Right hindlimb (tissue), 1 donor: ENCODE measurements at regions not wholly inside any gene's neighbourhood (a gene's known extent, or its start where the extent isn't known, plus 50 kb on each side); places are given as distances from the start of the nearest gene placed in this dataset.

Source experiments
- DNase-seq: peaks from one replicate; pipeline ENCODE4 v3.0.0-alpha.2; 2018

GRCh38 chr4:113849771-113850170 is 88.2 kb upstream of the CAMK2D start:
- DNase-seq = peak; percentile 28

GRCh38 chr4:113847710-113848109 is 86.2 kb upstream of the CAMK2D start:
- DNase-seq = no peak

- DNase-seq = no peak
Measured at GRCh38 chr4:113846433-113846832, 84.9 kb upstream of the CAMK2D start.

GRCh38 chr4:113845138-113845537 is 83.6 kb upstream of the CAMK2D start:
- no peak for DNase-seq

- no peak for DNase-seq
Measured at GRCh38 chr4:113844369-113844768, 82.8 kb upstream of the CAMK2D start.

- no peak for DNase-seq
Measured at GRCh38 chr4:113840861-113841260, 79.3 kb upstream of the CAMK2D start.

- no peak for DNase-seq
Measured at GRCh38 chr4:113838460-113838859, 76.9 kb upstream of the CAMK2D start.

GRCh38 chr4:113837397-113837796 is 75.9 kb upstream of the CAMK2D start:
- DNase-seq = no peak

- DNase-seq = no peak
Measured at GRCh38 chr4:113835005-113835404, 73.5 kb upstream of the CAMK2D start.

- no peak for DNase-seq
Measured at GRCh38 chr4:113834298-113834697, 72.8 kb upstream of the CAMK2D start.

GRCh38 chr4:113832803-113833202 is 71.3 kb upstream of the CAMK2D start:
- DNase-seq = no peak

GRCh38 chr4:113831457-113831856 is 69.9 kb upstream of the CAMK2D start:
- DNase-seq = no peak

- DNase-seq = no peak
Measured at GRCh38 chr4:113828702-113829101, 67.2 kb upstream of the CAMK2D start.

- no peak for DNase-seq
Measured at GRCh38 chr4:113827285-113827684, 65.7 kb upstream of the CAMK2D start.

GRCh38 chr4:113826421-113826820 is 64.9 kb upstream of the CAMK2D start:
- no peak for DNase-seq

GRCh38 chr4:113825272-113825671 is 63.7 kb upstream of the CAMK2D start:
- DNase-seq = no peak

GRCh38 chr4:113824396-113824795 is 62.9 kb upstream of the CAMK2D start:
- DNase-seq = no peak

GRCh38 chr4:113823291-113823659 is 61.7 kb upstream of the CAMK2D start:
- no peak for DNase-seq

- no peak for DNase-seq
Measured at GRCh38 chr4:113822555-113823290, 61.2 kb upstream of the CAMK2D start.

- no peak for DNase-seq
Measured at GRCh38 chr4:113821856-113822255, 60.3 kb upstream of the CAMK2D start.

GRCh38 chr4:113820108-113820507 is 58.6 kb upstream of the CAMK2D start:
- peak; percentile 41 for DNase-seq

GRCh38 chr4:113815826-113816225 is 54.3 kb upstream of the CAMK2D start:
- no peak for DNase-seq

GRCh38 chr4:113811359-113811758 is 49.8 kb upstream of the CAMK2D start:
- no peak for DNase-seq
